Activated T-helper 1 cell treated with anti-CD3 and anti-CD28 coated beads, Interleukin-12 subunit alpha, Interleukin-12 subunit beta, Interleukin-2, Interleukin-4 antibody, amounts not matched to agents 30 ng/mL and 10 ng/mL and 1 ng/mL, durations not matched to agents 14 hours and 24 hours and 36 hours (primary cell): ENCODE measurements at regions not wholly inside any gene's neighbourhood (a gene's known extent, or its start where the extent isn't known, plus 50 kb on each side); places are given as distances from the start of the nearest gene placed in this dataset.
"Not testable (repeated sequence)": the region's sequence is repeated elsewhere in the genome, so short reads cannot be mapped to it uniquely, and the experiment has no call there.

Experiments
- DNase-seq: peaks from one replicate; pipeline ENCODE4 v3.0.0; 2021; ENCODE audit warnings: low spot score
- H3K27ac Mint-ChIP-seq: one replicate; pipeline ENCODE4 v1.8.0; 2021; ENCODE audit warnings: mild to moderate bottlenecking, mixed read lengths
- H3K27me3 Mint-ChIP-seq: one replicate; pipeline ENCODE4 v1.8.0; 2022; ENCODE audit warnings: mild to moderate bottlenecking, moderate library complexity, mixed read lengths; ENCODE audit not compliant: insufficient read depth
- H3K36me3 Mint-ChIP-seq: one replicate; pipeline ENCODE4 v1.8.0; 2021; ENCODE audit warnings: low read depth, mixed read lengths
- H3K4me1 Mint-ChIP-seq: one replicate; pipeline ENCODE4 v1.8.0; 2021; ENCODE audit warnings: low read depth, mixed read lengths
- H3K4me3 Mint-ChIP-seq: one replicate; pipeline ENCODE4 v1.8.0; 2021; ENCODE audit warnings: mild to moderate bottlenecking, moderate library complexity, mixed read lengths
- H3K9me3 Mint-ChIP-seq: one replicate; pipeline ENCODE4 v1.8.0; 2021; ENCODE audit warnings: mixed read lengths
- intact Hi-C: fragments of 100-400 bp; cut with micrococcal nuclease; formaldehyde crosslinking; loops from one replicate; pipeline ENCODE4 v1.15.1; 2024

DNA sequence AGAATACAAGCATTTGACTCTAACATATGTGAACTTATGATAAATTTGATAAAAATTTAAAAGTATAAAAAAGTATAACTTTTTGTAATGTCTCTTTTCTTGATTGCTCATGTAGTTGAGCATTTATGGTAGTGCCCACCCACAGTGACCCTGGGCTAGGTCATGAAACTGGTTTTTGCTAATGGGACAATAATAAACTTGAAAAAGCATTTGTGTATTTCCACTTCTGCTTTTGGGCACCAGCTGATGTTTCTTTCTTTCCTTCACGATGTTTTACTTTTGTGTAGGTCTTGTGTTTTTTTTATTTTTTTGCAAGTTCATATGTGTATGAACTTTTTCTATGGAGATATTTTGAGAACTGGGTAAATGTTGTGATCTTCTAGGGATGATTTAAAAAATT is 313.1 kb downstream of the CBLL2 start:
- no peak for DNase-seq
- intact Hi-C loops, result no loop called here

DNA sequence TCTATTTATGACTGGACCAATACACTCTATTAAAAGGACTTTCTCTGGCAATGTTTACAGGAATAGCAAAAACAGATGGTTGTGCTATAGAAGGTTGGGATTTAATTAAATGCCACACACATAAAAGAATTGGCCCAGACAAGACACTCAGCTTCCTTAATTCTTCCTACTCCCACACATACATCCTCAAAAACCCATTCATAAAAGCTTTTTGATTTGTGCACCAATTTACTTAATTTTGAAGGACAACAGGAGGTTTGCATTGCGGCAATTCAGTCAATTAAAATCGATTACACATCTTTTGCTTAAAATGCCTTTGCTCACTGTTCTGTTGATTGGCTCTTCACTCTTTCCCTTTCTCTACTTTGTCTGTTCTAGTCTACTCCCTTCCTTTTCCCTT is 317.1 kb downstream of the CBLL2 start:
- no peak overlapping the region for H3K4me3 Mint-ChIP-seq
- H3K27ac Mint-ChIP-seq, result no peak overlapping the region
- no peaks in the 10 kb centered on the region for H3K9me3 Mint-ChIP-seq
- intact Hi-C loops, result no loop called here
- no peaks in the 10 kb centered on the region for H3K36me3 Mint-ChIP-seq
- no peaks in the 10 kb centered on the region for H3K27me3 Mint-ChIP-seq
- H3K4me1 Mint-ChIP-seq, result no peaks in the 10 kb centered on the region
- no peak for DNase-seq

More for the DNA sequence above, 313.1 kb downstream of the CBLL2 start:
- Mint-ChIP-seq H3K27ac (no peak overlapping the region), H3K36me3 (no peaks in the 10 kb centered on the region), H3K9me3 (no peaks in the 10 kb centered on the region), H3K4me3 (no peak overlapping the region), H3K27me3 (no peaks in the 10 kb centered on the region), H3K4me1 (no peaks in the 10 kb centered on the region)

DNA sequence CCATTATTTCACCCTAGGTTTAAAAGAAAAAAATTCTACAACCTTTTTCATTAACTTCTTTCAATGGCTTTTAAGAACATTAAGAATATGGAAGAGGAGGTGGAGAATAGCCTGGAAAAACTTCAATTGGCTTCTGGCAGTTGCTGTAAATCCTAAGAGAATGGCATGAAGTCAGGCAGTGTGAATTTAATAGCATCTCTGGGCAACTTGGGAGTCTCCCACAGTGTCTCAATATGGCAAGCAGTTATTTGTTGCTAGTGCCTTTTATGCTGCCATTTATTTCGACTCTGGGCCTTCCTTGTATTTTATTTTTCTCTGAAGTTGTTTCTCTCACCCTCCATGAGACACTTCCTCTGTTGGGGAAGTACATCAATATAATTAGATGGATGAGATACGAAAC is 322.1 kb downstream of the CBLL2 start:
- Mint-ChIP-seq H3K9me3 (no peaks in the 10 kb centered on the region), H3K36me3 (no peaks in the 10 kb centered on the region), H3K27ac (no peak overlapping the region), H3K27me3 (no peaks in the 10 kb centered on the region), H3K4me3 (no peak overlapping the region), H3K4me1 (no peaks in the 10 kb centered on the region)
- intact Hi-C loops, result no loop called here
- DNase-seq, result no peak

DNA sequence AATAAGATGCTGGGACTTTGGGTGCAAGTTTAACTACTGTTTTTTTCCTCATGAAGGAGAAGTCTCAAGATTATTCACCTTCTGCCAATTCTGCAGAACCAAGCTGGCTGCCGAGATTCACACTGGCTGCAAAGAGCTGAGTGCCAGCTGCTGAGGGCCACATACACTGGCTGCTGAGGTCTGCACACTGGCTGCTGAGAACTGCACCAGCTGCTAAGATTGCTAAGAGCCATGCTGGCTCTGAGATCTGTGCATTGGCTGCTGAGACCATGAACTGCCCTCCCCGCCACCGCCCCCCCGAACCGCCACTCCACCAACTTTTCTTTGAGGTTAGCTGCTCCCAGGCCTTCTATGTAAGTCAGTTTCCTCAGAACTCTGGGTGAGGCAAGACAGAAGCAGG is 330.3 kb downstream of the CBLL2 start:
- DNase-seq, result no peak
- no peaks in the 10 kb centered on the region for H3K4me1 Mint-ChIP-seq
- no peak overlapping the region for H3K27ac Mint-ChIP-seq
- H3K9me3 Mint-ChIP-seq, result no peaks in the 10 kb centered on the region
- H3K4me3 Mint-ChIP-seq, result no peak overlapping the region
- H3K36me3 Mint-ChIP-seq, result no peaks in the 10 kb centered on the region
- no peaks in the 10 kb centered on the region for H3K27me3 Mint-ChIP-seq
- intact Hi-C loops, result no loop called here

DNA sequence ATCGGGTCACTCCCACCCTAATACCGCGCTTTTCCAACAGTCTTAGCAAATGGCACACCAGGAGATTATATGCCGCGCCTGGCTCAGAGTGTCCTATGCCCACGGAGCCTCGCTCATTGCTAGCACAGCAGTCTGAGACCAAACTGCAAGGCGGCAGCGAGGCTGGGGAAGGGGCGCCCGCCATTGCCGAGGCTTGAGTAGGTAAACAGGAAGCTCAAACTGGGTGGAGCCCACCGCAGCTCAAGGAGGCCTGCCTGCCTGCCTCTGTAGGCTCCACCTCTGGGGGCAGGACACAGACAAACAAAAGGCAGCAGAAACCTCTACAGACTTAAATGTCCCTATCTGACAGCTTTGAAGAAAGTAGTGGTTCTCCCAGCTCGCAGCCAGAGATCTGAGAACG is 336.7 kb downstream of the CBLL2 start:
- intact Hi-C loops, H3K36me3 Mint-ChIP-seq, DNase-seq, H3K4me3 Mint-ChIP-seq, H3K9me3 Mint-ChIP-seq, H3K27ac Mint-ChIP-seq, H3K27me3 Mint-ChIP-seq, H3K4me1 Mint-ChIP-seq: not testable (repeated sequence)

DNA sequence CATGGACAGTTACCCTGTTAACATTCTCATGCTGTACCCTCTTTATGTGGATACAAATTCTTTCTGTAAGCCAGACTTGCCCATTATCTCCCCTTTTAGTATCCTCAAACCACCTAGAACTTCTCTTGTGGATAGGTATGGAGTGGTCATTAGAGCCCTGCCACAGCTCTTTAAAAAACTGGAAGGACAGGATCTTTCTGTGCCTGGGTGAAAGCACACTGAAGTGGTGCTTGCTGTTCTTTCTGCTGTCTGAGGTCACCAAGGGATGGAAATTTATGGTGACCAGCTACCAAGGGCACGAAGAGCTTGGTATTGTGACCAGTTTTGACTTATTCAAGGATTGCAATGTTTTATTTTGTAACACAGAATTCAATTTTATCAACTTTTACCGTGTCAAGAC is 344.2 kb downstream of the CBLL2 start:
- no peak for DNase-seq
- Mint-ChIP-seq H3K4me1 (no peaks in the 10 kb centered on the region), H3K4me3 (no peak overlapping the region), H3K27me3 (no peaks in the 10 kb centered on the region), H3K9me3 (no peaks in the 10 kb centered on the region), H3K27ac (no peak overlapping the region), H3K36me3 (no peaks in the 10 kb centered on the region)
- intact Hi-C loops, result no loop called here

DNA sequence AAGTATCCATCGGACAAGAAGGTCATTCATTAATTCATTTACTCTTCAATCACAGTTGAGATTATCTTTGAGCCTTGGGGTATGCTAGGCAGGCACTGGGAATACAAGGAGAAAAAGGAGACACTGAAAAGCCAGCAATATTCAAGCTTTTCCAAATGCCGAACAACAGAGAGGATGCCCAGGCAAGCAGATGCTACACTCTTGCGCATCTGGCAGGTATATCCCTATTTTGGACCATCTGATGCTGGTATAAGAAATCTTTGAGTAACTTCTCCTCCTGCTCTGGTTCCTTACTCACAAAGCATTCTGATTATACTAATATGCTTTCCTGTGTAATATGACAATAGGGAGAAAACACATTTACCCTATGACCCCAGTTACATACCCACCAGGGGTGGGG is 354.9 kb downstream of the CBLL2 start:
- no peak for DNase-seq
- Mint-ChIP-seq H3K27me3 (peaks cover 2% of the 10 kb centered on the region), H3K9me3 (no peaks in the 10 kb centered on the region), H3K27ac (no peak overlapping the region), H3K4me3 (no peak overlapping the region), H3K4me1 (no peaks in the 10 kb centered on the region), H3K36me3 (no peaks in the 10 kb centered on the region)
- intact Hi-C loops, result no loop called here

DNA sequence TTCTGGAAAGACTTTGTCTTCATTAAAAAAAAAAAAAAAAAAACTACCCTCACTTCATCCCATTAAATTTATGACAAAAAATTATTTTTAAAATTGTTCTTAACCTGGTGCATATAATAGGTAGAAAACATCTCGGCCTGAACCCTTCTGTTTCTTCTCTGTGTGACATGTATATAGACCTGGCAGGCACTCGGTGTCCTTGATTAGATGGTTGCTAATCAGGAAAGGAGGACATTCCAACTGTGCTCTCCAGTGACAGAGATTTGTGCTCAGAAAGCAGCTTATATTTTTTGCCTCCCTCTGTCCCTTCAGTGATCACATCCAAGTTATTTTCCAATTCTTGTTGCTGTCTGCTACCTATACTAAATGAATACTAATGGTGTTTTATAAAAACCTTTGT is 355.6 kb downstream of the CBLL2 start:
- Mint-ChIP-seq H3K4me3 (no peak overlapping the region), H3K27me3 (peaks cover 2% of the 10 kb centered on the region), H3K9me3 (no peaks in the 10 kb centered on the region), H3K36me3 (no peaks in the 10 kb centered on the region), H3K27ac (no peak overlapping the region), H3K4me1 (no peaks in the 10 kb centered on the region)
- intact Hi-C loops, result no loop called here
- no peak for DNase-seq

DNA sequence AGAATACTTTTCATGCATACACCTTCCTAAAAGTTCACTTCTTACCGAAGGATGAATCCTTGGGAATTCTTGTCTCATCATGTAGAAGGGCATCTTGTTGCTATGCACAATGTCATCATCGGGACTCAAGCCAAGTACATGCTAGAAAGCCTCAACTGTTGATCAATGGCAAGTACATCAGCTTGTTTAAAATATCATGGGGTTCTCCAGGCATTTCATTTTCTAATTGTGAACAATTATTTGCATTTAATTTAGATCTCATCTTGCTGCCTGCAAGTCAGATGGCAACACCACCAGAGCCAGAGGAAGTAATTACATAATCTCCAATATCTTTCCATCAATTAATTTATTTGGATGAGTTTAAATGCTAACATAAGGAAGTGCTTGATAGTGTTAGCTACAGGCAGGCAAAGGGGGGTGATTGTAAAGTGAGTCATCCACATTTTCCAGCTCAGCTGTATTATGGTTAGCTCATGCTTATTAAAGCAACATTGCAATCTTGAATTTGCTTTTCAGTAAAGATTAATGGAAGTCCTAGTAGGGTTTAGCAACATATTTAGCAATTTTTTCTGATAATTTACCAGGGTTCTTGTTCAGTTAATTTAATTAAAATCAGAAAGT is 356.5 kb downstream of the CBLL2 start:
- H3K4me1 Mint-ChIP-seq, result no peaks in the 10 kb centered on the region
- no peaks in the 10 kb centered on the region for H3K36me3 Mint-ChIP-seq
- H3K27ac Mint-ChIP-seq, result no peak overlapping the region
- intact Hi-C loops, result no loop called here
- H3K9me3 Mint-ChIP-seq, result no peaks in the 10 kb centered on the region
- no peak for DNase-seq
- H3K4me3 Mint-ChIP-seq, result no peak overlapping the region
- H3K27me3 Mint-ChIP-seq, result peaks cover 2% of the 10 kb centered on the region

DNA sequence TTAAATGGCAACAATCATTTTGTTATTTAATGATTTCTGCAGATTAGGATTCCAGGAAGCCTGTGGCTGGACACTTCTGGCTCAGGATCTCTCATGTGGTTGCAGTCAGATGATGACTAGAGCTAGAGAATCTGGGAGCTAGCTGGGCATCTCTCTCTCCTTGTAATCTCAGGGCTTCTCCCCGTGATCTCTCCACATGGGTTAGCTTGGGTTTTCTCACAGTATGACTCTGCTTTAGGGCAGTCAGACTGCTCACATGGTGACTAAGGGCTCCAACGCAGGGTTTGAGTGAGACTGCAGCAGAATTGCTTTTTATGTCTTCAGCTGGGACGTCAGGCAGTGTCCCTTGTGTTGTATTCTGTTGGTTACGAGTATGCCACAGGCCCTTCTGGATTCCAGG is 361.4 kb downstream of the CBLL2 start:
- DNase-seq, result no peak
- Mint-ChIP-seq H3K27ac (no peak overlapping the region), H3K4me3 (no peak overlapping the region), H3K36me3 (no peaks in the 10 kb centered on the region), H3K27me3 (peaks cover 1% of the 10 kb centered on the region), H3K9me3 (no peaks in the 10 kb centered on the region), H3K4me1 (no peaks in the 10 kb centered on the region)
- intact Hi-C loops, result no loop called here

DNA sequence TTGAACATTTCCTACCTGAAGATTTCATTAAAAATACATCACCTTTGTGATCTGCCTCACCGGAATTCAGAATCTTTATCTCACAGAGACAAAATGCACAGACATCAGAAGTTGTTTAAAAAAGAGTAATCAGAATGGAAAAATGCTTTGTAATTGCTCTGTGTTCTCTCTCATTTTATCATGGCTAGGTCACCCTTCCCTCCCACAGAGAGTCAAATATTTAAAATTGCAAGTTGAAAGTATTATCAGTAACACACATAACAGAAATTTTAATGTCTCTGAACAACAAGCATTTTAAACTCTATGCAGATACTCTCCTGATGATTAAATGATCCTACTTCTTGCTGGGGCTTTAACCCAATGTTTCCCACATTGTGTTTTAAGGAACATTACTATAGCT is 362.0 kb downstream of the CBLL2 start:
- no peak overlapping the region for H3K4me3 Mint-ChIP-seq
- H3K36me3 Mint-ChIP-seq, result no peaks in the 10 kb centered on the region
- H3K9me3 Mint-ChIP-seq, result no peaks in the 10 kb centered on the region
- no peaks in the 10 kb centered on the region for H3K4me1 Mint-ChIP-seq
- intact Hi-C loops, result no loop called here
- no peak overlapping the region for H3K27ac Mint-ChIP-seq
- no peak for DNase-seq
- H3K27me3 Mint-ChIP-seq, result no peaks in the 10 kb centered on the region

DNA sequence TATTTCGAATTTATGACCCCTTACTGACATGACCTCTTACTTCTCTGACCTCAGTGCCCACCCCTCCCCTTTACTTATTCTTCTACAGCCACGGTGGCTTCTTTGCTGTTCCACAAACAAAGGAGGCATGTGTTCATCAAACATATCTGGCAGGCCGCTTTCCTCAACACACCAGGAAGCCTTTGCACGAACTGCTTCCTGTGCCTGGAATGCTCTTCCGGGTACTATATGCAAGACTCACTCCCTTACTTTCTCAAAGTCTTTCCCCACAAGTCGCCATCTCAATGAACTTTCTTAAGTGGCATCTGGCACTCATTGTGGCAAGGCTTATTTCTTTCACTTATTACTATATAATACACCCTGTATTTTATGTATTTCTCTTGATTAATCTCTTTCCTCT is 351.5 kb upstream of the DDX53 start:
- no peak overlapping the region for H3K27ac Mint-ChIP-seq
- no peaks in the 10 kb centered on the region for H3K4me1 Mint-ChIP-seq

DNA sequence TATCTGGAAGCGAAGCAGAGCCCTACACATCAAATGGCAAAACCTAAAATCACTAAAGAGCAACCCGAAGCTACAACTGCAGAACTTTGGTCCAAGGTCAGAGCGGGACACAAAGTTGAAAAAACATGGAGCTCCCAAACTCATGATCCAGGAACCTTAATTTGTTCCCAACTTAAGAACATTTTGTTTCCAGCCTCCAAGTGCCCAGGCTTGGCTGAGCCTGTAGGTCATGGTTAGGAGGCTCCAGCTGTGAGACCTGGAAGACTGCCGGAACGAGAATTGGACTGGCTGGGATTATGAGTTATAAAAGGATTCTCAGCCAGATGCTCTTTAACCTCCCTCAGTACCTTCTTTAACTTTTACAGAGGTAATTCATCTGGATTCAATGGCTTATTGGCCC is 349.1 kb upstream of the DDX53 start:
- intact Hi-C loops, result no loop called here
- no peak overlapping the region for H3K27ac Mint-ChIP-seq
- no peaks in the 10 kb centered on the region for H3K9me3 Mint-ChIP-seq
- H3K27me3 Mint-ChIP-seq, result no peaks in the 10 kb centered on the region
- no peak overlapping the region for H3K4me3 Mint-ChIP-seq
- no peaks in the 10 kb centered on the region for H3K36me3 Mint-ChIP-seq
- no peak for DNase-seq
- no peaks in the 10 kb centered on the region for H3K4me1 Mint-ChIP-seq

More for the DNA sequence above, 351.5 kb upstream of the DDX53 start:
- intact Hi-C loops, result no loop called here
- Mint-ChIP-seq H3K9me3 (no peaks in the 10 kb centered on the region), H3K4me3 (no peak overlapping the region), H3K36me3 (no peaks in the 10 kb centered on the region), H3K27me3 (no peaks in the 10 kb centered on the region)
- DNase-seq, result no peak

DNA sequence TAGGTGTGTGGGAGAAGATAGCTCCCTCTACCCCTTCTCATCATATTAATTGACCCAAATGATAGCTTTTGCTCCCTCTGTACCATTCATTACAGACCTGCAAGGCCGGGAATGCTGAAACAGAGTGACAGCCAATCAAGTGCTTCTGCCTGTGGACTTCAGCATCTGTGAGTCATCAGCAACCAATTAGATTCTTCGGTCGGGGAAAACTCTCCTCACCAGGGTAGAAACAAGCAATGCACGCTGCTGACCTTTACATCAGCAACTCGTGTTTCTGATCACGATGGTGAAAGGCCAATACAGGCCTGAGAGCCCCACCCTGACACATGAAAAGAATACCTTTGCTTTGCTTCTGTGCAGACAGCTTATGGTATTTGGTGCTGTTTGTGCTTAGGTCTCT is 347.2 kb upstream of the DDX53 start:
- Mint-ChIP-seq H3K27ac (no peak overlapping the region), H3K36me3 (no peaks in the 10 kb centered on the region), H3K4me1 (no peaks in the 10 kb centered on the region), H3K4me3 (no peak overlapping the region), H3K9me3 (no peaks in the 10 kb centered on the region), H3K27me3 (no peaks in the 10 kb centered on the region)
- DNase-seq, result no peak
- intact Hi-C loops, result no loop called here
